HG03342 (cell line): ENCODE measurements at regions not wholly inside any gene's neighbourhood (a gene's known extent, or its start where the extent isn't known, plus 50 kb on each side); places are given as distances from the start of the nearest gene placed in this dataset.

Source experiments
- ATAC-seq: cut with Tn5 transposase; IDR thresholded peaks from one replicate; pipeline ENCODE4 v1.9.1; 2021; ENCODE audit warnings: mild to moderate bottlenecking, moderate library complexity; ENCODE audit not compliant: unreplicated experiment

DNA sequence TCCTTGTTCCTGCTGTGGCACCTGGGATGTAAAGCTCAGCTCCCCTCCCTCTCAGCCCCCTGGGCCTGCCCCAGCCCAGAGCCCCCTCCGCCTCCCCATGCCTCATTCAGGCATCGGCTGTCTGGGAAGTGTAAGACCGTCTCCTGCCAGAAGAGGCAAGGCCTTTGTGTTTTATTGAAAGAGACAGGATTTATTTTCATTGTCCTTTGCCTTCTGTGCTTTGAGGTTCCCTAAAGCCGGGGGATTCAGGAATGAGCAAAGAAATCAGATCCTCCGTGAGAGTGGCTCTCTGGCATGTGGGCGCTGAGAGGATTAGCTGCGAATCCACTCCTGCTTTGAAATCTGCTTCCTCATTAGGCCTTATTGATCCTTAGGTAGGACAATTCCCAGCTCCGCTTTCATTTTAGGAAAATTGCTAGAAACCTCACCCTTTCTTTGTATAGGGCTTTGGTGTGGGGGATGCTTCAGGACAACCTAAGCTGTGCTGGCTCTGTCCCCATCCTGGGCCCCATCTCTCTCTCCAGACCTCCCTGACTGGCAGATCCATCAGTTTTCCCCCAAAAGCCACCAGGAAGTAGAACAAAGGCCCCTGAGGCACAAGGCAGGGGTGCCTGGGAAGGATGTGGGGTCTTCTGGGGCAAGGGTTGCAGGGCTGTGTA is 211.5 kb upstream of the TNRC6C start:
- ATAC-seq = no peak

DNA sequence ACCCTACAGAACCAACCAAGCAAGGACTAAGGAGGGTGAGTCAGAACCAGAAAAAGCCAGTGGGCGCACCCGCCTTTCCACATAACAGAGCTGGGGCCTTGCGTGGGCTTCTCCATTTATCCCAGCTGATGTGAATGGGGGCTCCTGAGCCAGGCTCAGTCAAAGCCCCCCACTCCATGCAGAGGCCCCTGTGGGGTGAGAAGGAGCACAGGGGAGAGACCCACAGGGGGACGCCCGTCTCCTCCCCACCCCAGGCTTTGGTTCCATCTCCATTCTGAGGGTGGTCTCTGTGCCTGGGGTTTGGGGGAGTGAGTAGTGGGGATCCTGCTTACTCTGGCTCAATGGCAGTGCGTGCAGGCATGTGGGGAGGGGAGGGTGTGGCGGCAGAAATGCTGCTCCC is 210.1 kb upstream of the TNRC6C start:
- no peak for ATAC-seq

DNA sequence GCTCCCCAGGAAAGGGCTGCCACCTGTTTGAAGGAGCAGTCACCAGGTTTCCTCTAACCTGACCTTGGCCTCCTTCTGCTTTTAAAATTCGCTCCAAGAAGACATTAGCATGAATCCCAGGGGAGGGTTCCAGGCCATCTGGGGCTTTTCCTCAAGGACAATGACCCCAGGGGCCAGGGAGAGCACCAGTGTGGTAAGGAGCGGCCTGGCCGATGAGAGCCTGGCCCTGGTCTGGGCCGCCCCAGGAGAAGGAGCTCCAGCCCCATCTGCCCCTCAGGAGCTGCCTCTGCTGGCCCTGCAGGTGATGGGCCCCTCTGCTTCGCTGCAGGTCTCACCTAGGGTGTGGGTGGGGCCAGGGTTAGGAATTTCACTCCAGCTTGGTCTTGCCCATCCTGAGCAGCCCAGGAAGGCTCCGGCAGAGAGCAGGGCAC is 209.2 kb upstream of the TNRC6C start:
- no peak for ATAC-seq

DNA sequence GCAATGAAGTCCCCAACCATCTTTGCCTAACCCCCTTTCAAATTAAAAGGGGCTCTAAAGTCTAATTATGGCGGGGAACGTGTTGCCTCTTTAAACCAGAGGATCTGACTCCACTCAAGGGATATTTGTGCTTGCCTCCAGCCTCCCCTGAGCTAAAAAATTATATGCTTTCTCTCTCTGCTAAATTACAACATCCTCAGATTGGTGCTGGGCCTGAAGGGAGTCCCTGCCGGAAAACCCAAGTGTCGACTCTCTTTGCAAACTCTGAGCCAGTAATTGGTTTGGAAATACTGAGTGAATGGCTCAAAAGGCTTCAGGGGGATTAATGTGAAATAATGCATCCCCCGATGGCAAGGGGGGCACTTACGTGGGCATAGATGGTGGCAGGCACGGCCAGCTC is 208.5 kb upstream of the TNRC6C start:
- ATAC-seq = no peak

DNA sequence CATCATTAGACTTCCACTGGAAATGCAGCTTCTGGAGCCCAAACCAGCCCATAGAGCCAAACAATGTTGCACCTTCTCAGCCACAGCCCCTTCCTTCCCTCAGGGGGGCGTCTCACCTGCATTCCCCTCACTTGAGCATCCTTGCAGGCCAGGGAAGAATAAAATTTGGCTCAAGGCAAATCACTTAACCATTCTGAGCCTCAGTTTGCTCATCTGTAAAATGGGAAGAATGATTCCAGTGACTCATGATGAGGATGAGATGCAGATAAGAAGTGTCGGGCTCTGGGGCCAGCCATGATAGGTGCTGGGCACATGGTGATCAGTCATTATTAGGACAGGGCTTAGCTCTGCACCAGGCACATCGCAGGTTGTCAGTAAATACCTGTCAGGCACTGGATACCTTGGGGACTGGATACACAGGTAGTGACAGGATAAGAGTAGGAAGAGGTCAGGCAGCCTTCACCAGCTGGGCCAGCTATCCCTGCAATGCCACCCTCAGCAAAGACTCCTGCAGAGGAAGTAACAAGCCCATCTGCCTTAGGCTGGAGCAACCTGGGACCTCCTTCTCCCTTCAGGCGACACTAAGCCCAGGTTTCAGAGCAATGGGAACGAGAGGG is 208.0 kb upstream of the TNRC6C start:
- ATAC-seq = no peak

DNA sequence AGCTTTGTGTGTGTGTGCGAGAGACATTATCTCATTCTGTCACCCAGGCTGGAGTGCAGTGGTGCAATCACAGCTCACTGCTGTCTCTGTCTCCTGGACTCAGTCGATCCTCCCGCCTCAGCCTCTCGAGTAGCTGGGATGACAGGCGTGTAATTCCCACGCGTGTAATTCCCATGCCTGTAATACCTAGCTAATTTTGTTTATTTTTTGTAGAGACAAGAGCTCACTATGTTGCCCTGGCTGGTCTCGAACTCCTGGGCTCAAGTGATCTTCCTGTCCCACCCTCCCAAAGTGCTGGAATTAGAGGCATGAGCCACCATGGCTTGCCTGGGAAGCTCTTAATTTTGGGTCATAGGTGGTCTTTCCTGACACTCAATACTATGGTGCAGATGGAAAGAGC is 205.3 kb upstream of the TNRC6C start:
- ATAC-seq = no peak

DNA sequence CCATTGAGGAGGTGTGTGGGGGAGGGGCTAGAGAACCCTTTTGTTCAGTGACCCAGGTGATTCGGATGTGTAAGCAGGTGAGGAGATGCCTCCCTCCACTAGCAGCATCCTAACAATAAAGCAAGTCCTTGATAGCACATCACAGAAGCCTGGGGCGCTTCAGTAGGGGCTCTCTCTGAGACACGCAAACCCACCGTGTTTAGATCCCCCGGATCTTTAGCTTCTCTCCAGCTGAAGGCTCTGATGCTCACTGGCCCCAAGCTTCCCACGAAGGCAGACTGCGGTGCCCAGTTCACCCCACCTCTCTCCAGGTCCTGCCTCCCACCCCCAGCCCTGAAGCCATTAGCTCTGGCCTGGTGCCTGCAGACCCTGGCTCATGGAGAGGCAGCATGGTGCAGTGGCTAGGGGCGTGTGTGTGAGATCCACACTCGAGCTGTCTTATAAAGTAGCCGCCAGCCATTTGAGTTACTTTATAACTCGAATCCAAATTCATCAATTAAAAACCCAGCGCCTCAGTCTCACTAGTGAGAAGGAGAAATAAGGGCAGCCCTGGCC is 204.7 kb upstream of the TNRC6C start:
- ATAC-seq = no peak

DNA sequence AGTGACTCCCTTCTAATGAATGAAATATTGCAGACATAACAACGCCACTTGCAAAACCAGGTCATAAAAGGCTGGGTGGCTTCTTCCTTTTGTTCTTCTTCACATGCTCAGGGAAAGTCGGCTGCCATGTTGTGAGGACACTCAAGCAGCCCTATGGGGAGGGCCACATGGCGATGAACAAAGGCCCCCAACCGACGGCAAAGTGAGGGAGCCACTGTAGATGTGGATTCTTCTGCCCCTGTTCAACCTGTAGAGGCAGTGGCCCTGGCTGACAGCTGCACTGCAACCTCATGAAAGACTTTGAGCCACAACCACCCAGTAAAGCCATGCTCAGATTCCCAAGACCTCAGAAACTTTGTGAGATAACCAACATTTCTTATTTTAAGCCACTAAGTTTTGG is 203.5 kb upstream of the TNRC6C start:
- ATAC-seq = no peak

DNA sequence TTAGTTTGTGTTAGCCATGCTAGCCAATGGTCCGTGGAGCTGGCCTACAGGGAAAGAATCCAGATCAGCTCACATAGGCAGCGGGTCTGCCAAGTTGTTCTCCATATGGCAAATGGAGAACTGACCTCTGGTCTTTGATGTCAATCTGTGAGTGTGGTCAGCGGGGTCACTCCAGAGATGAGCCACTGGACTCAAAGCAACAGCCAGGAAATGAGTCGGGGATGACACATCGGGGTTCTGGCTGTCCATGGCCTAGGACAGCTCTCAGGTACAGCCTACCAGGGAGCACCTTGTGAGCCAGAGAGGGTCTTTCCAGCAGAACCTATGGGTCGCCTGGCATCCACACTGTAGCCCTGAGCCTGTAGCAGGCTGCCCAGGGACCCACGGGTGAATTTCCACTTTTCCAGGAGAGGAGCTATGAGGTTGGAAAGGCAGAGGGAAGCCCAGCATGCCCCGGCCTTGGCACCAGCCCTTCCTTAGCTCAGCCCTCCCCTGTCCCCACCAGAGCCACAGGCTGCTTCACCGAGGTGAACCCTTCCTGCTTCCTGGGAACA is 203.0 kb upstream of the TNRC6C start:
- ATAC-seq = no peak

DNA sequence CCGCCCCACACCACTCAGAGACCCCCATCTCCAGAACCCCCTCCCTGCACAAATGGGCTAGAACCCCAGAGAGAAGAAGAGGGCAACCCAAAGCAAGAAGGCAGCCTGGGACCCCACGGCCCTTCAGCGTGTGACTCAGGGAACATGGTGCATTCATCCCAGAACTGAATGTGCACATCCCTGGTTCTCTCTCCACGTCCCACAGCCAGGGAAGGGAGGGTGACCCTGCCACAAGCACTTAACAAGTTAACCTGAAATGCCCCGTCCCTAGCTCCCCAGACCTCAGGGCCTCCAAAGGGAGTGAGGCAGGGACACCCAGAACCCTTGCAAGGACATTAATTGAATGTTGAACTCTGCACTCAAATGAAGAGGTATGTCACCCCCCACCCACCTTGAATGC is 202.5 kb upstream of the TNRC6C start:
- no peak for ATAC-seq

DNA sequence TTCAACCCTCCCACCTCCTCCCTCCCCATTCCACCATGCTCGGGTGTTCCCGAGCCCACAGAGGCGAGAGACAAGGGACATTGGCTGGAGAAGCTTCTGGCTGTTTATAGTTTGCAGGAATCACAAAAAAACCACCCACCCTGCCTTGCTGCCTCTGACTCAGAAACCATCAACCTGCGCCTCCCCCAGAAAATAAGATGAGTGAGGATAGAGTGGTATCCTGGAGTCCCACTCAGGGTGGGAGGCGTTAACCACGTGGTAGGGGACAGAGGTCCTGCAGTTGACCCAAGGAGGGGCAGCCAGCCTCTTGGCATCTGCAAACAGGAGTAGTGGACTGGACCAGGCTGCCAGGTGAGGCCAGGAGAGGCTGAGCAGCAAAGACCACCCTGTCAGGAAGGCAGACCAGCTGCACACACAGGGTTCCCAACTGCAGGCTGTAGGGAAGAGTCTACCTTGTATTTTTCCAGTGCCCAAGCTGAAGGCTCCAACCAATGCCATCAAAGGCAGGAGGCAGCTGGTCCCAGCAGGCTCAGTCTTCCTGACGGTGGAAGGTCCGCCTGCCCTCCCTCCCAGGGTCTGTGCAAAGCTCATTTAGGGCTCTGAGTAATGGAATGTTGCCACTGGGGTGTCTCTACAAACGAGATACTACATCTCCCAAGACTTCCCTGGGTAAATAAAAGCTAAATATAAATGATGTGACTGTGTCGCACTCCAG is 201.5 kb upstream of the TNRC6C start:
- ATAC-seq = no peak

DNA sequence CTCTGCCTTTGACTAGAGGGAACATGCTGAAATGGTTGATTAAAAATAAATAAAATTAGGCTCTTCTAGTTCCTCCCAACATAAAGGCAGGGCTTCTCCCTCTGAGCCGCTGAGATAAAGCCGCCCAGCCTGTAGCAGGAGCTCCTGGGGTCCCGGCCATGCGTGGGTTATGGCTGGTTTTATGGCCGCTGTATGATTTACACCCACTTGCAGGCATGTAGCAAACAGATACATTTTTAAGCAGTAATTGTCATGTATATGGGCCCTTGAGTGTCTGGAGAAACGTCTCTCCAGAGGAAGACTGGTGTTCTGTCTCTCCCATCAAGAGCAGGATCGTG is 201.0 kb upstream of the TNRC6C start:
- ATAC-seq = no peak

DNA sequence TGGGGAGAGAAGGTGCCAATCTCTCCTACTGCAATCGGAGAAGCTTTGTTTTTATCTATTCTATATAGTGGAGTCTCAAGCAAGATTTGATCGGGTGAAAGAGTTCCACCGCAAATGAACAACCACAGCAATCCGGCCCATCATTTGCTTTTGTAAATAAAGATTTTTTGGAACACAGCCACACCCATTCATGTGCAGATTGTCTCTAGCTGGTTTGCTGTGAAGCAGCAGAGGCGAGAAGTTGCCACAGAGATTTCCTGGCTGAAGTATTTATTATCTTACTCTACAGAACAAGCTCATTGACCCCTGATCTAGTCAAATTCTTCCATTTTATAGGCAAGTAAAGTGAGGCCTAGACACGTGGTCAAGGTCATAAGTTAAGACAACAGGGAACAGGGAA is 195.5 kb upstream of the TNRC6C start:
- ATAC-seq = no peak

DNA sequence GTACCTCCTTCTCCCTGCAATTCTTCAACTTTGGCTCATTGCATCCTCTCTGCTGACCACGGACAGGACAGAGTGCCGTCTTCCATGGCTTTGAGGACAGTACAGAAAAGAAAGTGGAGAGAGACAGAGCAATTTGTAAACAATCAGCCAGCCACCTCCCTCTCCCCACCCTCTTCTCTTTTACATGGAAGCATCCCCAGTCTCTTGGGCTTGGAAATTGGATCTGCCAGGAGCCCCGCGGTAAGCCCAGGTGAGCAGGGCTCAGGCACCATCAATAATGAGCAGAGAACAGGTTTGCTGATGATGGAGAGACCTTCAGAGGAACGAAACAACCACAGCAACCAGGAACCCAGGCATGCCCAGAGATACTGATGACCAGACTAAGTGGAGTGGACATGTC is 194.9 kb upstream of the TNRC6C start:
- ATAC-seq = no peak

DNA sequence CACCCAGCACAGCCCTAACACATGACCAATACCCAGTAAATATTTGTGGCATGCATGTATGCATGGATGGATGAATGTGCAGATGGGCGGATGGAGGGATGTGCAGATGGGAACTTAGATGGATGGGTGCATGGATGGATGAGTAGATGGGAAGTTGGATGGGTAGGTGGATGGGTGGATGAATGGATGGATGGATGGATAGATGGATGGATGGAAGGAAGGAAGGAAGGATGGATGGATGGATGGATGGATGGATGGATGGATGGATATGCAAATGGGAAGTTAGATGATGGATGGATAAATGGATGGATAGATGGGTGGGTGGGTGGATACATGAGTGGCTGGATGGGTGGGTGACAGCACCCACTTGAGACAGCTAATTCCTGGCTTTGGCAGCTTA is 193.2 kb upstream of the TNRC6C start:
- no peak for ATAC-seq

DNA sequence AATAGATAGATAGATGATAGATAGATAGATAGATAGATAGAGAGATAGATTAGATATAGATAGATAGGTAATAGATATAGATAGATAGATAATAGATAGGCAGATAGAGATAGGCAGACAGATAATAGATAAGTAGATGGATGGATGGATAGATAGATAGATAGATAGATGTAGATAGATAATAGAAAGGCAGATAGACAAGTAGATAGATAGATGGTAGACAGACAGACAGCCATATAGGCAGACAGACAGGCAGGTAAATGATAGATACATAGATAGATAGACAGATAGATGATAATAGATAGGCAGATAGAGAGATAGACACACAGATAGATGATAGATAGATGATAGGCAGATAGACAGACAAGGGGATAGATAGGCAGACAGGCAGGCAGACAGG is 191.4 kb upstream of the TNRC6C start:
- ATAC-seq = no peak

DNA sequence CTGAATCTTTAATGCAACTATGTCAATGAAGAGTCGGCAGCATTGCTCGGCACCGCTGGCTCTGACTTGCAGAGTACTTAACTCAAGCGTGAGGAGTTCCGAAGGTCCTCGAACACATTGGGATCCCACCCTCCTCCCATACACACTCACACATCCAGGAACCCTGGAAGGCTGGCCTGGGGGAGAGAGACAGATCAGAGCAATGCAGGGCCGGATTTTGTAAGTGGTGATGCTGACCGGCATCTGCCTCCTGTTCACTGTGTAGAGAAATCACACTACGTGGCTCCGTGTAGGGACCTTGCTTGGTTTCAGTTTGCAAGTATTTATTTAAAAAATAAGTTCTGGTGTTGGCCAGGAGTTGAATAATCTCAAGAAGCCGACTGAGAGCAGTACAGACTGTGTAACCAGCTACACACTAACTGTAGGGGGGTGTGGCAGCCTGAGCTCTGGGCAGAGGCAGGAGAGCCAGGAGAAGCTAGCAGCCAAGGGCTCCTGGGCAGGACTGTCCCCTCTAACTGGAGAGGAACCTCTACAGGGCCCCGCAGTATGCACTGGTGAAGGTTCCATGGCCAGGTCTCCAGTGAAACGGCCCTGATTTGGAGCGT is 190.2 kb upstream of the TNRC6C start:
- no peak for ATAC-seq

DNA sequence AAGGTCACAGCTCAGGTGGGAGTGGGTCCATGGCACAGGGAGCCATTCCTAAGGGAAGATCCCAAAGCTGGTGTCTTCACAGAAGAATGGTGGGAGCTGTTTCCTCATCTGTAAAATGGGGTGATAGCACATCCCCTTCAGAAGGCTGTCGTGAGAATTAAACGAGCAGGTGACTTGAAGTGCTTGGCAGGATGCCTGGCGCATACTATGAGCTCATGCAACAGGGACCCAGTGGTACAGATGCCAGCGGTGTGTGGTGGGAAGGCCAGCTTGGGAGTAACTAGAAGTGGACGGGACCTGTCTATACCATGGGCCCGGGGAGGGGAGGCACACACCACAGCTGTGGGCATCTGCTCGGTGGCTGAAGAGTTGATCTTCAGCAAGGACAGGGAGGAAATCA is 189.3 kb upstream of the TNRC6C start:
- ATAC-seq = no peak

DNA sequence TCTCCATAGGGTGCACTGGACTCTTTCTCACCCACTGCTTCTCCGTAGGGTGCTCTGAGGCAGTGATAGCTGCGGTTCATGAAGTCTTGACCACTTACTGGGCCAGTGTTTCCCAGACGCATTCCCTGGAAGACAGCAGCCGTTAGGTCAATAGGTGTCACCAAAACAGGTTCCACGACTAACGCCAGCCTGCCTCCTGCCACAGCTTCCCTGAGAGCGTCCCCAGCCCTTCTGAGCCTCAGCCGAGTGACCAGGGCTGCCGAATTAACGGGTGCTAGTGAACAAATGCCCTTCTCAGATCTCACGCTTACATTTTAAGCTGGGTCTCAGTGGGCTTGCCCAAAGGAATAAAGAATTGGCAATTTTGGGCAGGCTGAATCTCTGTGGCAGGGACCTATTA is 188.7 kb upstream of the TNRC6C start:
- no peak for ATAC-seq

DNA sequence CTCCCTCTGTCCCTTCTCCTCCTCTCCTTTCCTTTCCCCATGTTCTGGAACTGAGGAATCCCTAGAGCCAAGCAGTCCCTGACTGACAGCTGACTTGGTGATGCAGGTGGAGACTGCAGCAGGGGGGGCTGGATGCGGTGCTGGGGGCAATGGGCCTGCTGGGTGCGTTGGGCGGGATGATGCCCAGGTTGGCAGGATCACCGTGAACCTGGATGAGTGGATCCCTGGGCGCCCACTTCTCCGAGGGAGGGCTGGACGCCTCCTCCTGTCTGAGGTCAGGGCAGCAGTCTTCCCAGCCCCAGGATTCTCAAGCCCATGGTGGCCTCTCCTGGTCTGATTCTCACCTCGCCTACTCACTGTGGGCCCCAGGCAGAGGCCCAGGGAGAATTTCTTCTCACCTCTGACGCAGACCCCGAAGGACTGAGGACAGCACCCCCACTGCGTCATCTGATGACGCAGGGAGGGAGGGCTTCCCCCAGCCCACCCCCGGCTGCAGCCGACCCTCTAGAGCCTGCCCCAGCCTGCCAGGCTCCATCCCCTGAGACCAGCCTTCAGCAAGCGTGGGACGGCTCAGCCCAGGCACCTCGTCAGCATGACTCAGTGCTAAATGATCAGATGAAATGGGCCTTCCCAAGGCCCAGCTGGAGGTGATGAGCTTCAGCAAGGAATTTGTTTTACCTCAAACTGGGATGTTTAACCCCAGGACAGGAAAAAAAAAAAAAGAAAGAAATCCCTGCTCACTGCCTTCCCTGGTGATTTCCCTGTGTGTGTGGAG is 188.0 kb upstream of the TNRC6C start:
- ATAC-seq = no peak

DNA sequence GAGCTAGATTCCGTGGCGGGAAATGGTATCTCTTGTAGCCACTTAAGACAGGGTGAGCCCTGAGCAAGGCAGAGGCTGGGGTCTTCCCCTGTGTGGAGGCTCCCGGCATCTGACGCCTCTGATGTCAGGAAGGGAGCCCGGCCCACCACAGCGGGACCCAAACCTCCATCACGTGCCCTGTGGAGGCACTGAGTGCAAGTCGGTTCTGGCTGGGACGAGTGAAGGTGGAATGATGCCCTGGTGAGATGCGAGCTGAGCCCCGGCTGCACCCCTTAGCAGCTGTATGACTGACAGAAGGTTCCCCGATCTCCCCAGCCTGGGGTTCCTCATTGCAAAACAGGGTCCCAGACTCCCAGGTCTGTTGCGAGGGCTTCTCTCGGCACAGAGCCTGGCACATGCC is 187.4 kb upstream of the TNRC6C start:
- ATAC-seq = no peak
